Osteoblast (primary cell): ENCODE measurements at regions not wholly inside any gene's neighbourhood (a gene's known extent, or its start where the extent isn't known, plus 50 kb on each side); places are given as distances from the start of the nearest gene placed in this dataset.

ENCODE experiments used
- DNase-seq: peaks from one replicate; pipeline ENCODE4 v3.0.0; 2011; ENCODE audit warnings: low spot score, mixed read lengths; ENCODE audit not compliant: insufficient read length; ENCODE audit errors: missing footprints
- H2AFZ ChIP-seq: 2 replicates; pipeline ENCODE4 v1.6.0; 2011; ENCODE audit warnings: mild to moderate bottlenecking, low read length
- H3K27ac ChIP-seq: 2 replicates; pipeline ENCODE4 v1.5.1; 2011; ENCODE audit warnings: mild to moderate bottlenecking, low read depth, low read length, moderate library complexity
- H3K27me3 ChIP-seq: 2 replicates; pipeline ENCODE4 v1.6.0; 2012; ENCODE audit warnings: mild to moderate bottlenecking, control low read depth, inconsistent platforms, low read length, moderate library complexity; ENCODE audit not compliant: insufficient read depth
- H3K36me3 ChIP-seq: 2 replicates; pipeline ENCODE4 v1.5.1; 2011; ENCODE audit warnings: mild to moderate bottlenecking, low read length, control low read depth, moderate library complexity; ENCODE audit not compliant: insufficient read depth
- H3K4me1 ChIP-seq: 2 replicates; pipeline ENCODE4 v1.5.1; 2011; ENCODE audit warnings: mild to moderate bottlenecking, low read length, control low read depth, moderate library complexity; ENCODE audit not compliant: insufficient read depth
- H3K4me2 ChIP-seq: 2 replicates; pipeline ENCODE4 v1.6.0; 2011; ENCODE audit warnings: mild to moderate bottlenecking, low read length; ENCODE audit not compliant: insufficient read depth
- H3K4me3 ChIP-seq: fragments of 200-600 bp; sonication (generic); 3 replicates; pipeline ENCODE4 v1.5.1; 2012; ENCODE audit warnings: mild to moderate bottlenecking, low read length, inconsistent platforms; ENCODE audit not compliant: insufficient read depth
- H3K79me2 ChIP-seq: 2 replicates; pipeline ENCODE4 v1.6.0; 2012; ENCODE audit warnings: mild to moderate bottlenecking, low read length, control low read depth, inconsistent platforms; ENCODE audit not compliant: insufficient read depth
- H3K9me3 ChIP-seq: 2 replicates; pipeline ENCODE4 v1.5.1; 2011; ENCODE audit warnings: low read depth, low read length, control low read depth
- H4K20me1 ChIP-seq: 2 replicates; pipeline ENCODE4 v1.6.0; 2012; ENCODE audit warnings: mild to moderate bottlenecking, low read length, control low read depth; ENCODE audit not compliant: insufficient read depth
- CTCF ChIP-seq: IDR thresholded peaks from 2 replicates; pipeline ENCODE4 v1.5.1; 2011; ENCODE audit warnings: mild to moderate bottlenecking, low read depth, low read length, moderate library complexity; ENCODE audit errors: extremely low read depth

- H3K36me3 ChIP-seq, result no peaks in the 10 kb centered on the region
- no peak for DNase-seq
- H3K4me1 ChIP-seq, result no peaks in the 10 kb centered on the region
- no peak overlapping the region for H2AFZ ChIP-seq
- H3K4me3 ChIP-seq, result no peak overlapping the region
- no peaks in the 10 kb centered on the region for H3K9me3 ChIP-seq
- no peaks in the 10 kb centered on the region for H3K79me2 ChIP-seq
- H4K20me1 ChIP-seq, result no peaks in the 10 kb centered on the region
- H3K27ac ChIP-seq, result no peak overlapping the region
- no peak overlapping the region for H3K4me2 ChIP-seq
- peaks cover 23% of the 10 kb centered on the region for H3K27me3 ChIP-seq
- TF ChIP-seq CTCF, result no peak
Measured at GRCh38 chr15:80343554-80343992, 60.6 kb upstream of the ARNT2 start.

- H4K20me1 ChIP-seq, result no peaks in the 10 kb centered on the region
- peaks cover 10% of the 10 kb centered on the region for H3K27me3 ChIP-seq
- TF ChIP-seq CTCF, result no peak
- H2AFZ ChIP-seq, result no peak overlapping the region
- H3K36me3 ChIP-seq, result no peaks in the 10 kb centered on the region
- no peak overlapping the region for H3K4me3 ChIP-seq
- no peak overlapping the region for H3K4me2 ChIP-seq
- H3K4me1 ChIP-seq, result no peaks in the 10 kb centered on the region
- no peak for DNase-seq
- H3K27ac ChIP-seq, result no peak overlapping the region
- no peaks in the 10 kb centered on the region for H3K9me3 ChIP-seq
- H3K79me2 ChIP-seq, result no peaks in the 10 kb centered on the region
Measured at GRCh38 chr15:80350941-80351610, 53.1 kb upstream of the ARNT2 start.
